GM19463 (cell line): ENCODE measurements at regions not wholly inside any gene's neighbourhood (a gene's known extent, or its start where the extent isn't known, plus 50 kb on each side); places are given as distances from the start of the nearest gene placed in this dataset.
"Not testable (repeated sequence)": the region's sequence is repeated elsewhere in the genome, so short reads cannot be mapped to it uniquely, and the experiment has no call there.

Source experiments
- ATAC-seq: cut with Tn5 transposase; IDR thresholded peaks from one replicate; pipeline ENCODE4 v1.9.1; 2021; ENCODE audit warnings: mild to moderate bottlenecking, moderate library complexity; ENCODE audit not compliant: unreplicated experiment

GRCh38 chr10:63987212-63987611 lies 466.0 kb downstream of the REEP3 start:
- ATAC-seq, result no peak

GRCh38 chr10:63994371-63994770 lies 473.2 kb downstream of the REEP3 start:
- ATAC-seq, result no peak

- ATAC-seq, result no peak
Measured at GRCh38 chr10:64007157-64007556, 486.0 kb downstream of the REEP3 start.

- no peak for ATAC-seq
Measured at GRCh38 chr10:64010711-64011110, 489.5 kb downstream of the REEP3 start.

- ATAC-seq, result no peak
Measured at GRCh38 chr10:64011912-64012714, 490.9 kb downstream of the REEP3 start.

- no peak for ATAC-seq
Measured at GRCh38 chr10:64014281-64014680, 493.1 kb downstream of the REEP3 start.

- ATAC-seq, result no peak
Measured at GRCh38 chr10:64023926-64024470, 502.8 kb downstream of the REEP3 start.

GRCh38 chr10:64033711-64034110 lies 512.5 kb downstream of the REEP3 start:
- ATAC-seq, result no peak

- ATAC-seq, result no peak
Measured at GRCh38 chr10:64036321-64036930, 515.2 kb downstream of the REEP3 start.

- no peak for ATAC-seq
Measured at GRCh38 chr10:64037071-64037661, 516.0 kb downstream of the REEP3 start.

GRCh38 chr10:64038107-64038506 lies 516.9 kb downstream of the REEP3 start:
- no peak for ATAC-seq

- ATAC-seq, result peak; percentile 39
Measured at GRCh38 chr10:64039198-64039597, 518.0 kb downstream of the REEP3 start.

GRCh38 chr10:64040781-64041180 lies 519.6 kb downstream of the REEP3 start:
- peak; percentile 6 for ATAC-seq

GRCh38 chr10:64041185-64041988 lies 520.2 kb downstream of the REEP3 start:
- ATAC-seq, result peak; percentile 89

- no peak for ATAC-seq
Measured at GRCh38 chr10:64041989-64042490, 520.8 kb downstream of the REEP3 start.

- no peak for ATAC-seq
Measured at GRCh38 chr10:64044098-64044497, 522.9 kb downstream of the REEP3 start.

- ATAC-seq, result not testable (repeated sequence)
Measured at GRCh38 chr10:64044957-64045632, 523.9 kb downstream of the REEP3 start.

- no peak for ATAC-seq
Measured at GRCh38 chr10:64054392-64054791, 533.2 kb downstream of the REEP3 start.

- ATAC-seq, result no peak
Measured at GRCh38 chr10:64059884-64060283, 538.7 kb downstream of the REEP3 start.

- no peak for ATAC-seq
Measured at GRCh38 chr10:64060389-64060788, 539.2 kb downstream of the REEP3 start.
